ENCODE measurements at regions not wholly inside any gene's neighbourhood (a gene's known extent, or its start where the extent isn't known, plus 50 kb on each side); places are given as distances from the start of the nearest gene placed in this dataset.

DNA sequence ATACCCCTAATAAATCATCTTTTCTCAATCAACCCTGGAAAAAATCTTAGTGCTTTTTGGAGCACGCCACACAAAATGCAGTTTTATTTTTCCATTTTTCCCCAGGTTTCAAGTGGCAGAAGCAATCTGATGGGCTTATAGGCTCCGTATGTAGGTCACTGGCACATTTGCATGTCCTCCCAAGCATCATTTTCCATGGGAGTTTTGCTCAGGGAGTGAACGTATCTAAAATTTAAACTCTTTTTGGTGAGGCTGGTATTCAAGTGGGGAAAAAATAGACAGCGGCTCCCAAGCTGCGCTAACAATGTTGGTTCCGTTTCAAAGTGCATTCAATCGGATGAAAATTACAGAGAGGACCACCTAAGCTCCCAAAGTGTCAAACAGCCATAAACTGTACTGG, 233.4 kb downstream of the MEX3B start:
- Histone ChIP-seq H3K27ac (ENCODE audit: low read depth in 2 of 2, low read length in 1 of 2) (no peak overlapping the region), H3K9ac (no peak overlapping the region), H3K36me3 (replicated peaks in 1 of 2; ENCODE audit: control insufficient read depth in 1 of 2, insufficient read depth in 2 of 2, low read length in 1 of 2) (no peaks in the 10 kb centered on the region), H3K9me2 (no peaks in the 10 kb centered on the region; the same call in 1 of the 2 replicates), H3F3A (replicated peaks; ENCODE audit: insufficient read depth) (no peaks in the 10 kb centered on the region), H2AFZ (ENCODE audit: low read depth) (no peak overlapping the region), H3K9me3 (no peaks in the 10 kb centered on the region), H3K4me1 (ENCODE audit: control insufficient read depth in 1 of 2, insufficient read depth in 2 of 2, low read depth in 1 of 2, low read length in 1 of 2) (no peaks in the 10 kb centered on the region; a peak in 1 of 4 replicates), H4K20me1 (ENCODE audit: insufficient read depth) (no peaks in the 10 kb centered on the region), H3K27me3 (ENCODE audit: insufficient read depth) (no peaks in the 10 kb centered on the region), H3K79me2 (ENCODE audit: insufficient read depth) (no peaks in the 10 kb centered on the region), H3K4me2 (no peak overlapping the region), H3K4me3 (ENCODE audit: low read depth in 2 of 2, low read length in 1 of 2) (no peak overlapping the region)
- CTCF ChIA-PET, result interaction anchor here (0.6 to 2.0 kb wide), 2 partner anchors 73 to 331 kb away, joined by 3 to 9 read pairs; no protein-coding TSS in a partner anchor
- no peak for DNase-seq
- WGBS (ENCODE audit: low lambda C conversion rate), result 61% methylated on average over 7 of the region's 7 CpGs
- POLR2A ChIA-PET, result no interaction called here
- TF ChIP-seq YY1 (IDR thresholded peaks at IDR 0.05; ENCODE audit: low read depth) (no peak), CTCF (IDR thresholded peaks at IDR 0.05) (no peak), SIN3A (IDR thresholded peaks at IDR 0.05; ENCODE audit: borderline replicate concordance, low read depth, low read length) (no peak), EZH2phosphoT487 (IDR thresholded peaks at IDR 0.05; ENCODE audit: borderline replicate concordance, low read depth) (no peak), RFX5 (IDR thresholded peaks at IDR 0.05; ENCODE audit: low read length) (no peak), NFIC (IDR thresholded peaks at IDR 0.05; ENCODE audit: borderline replicate concordance) (no peak), SMC3 (IDR thresholded peaks at IDR 0.05; ENCODE audit: low read depth, low read length) (no peak), EP300 (IDR thresholded peaks at IDR 0.05; ENCODE audit: borderline replicate concordance in 1 of 2, low read depth in 1 of 2, low read length in 1 of 2) (no peak), ZBTB33 (IDR thresholded peaks at IDR 0.05; ENCODE audit: borderline replicate concordance, low read depth) (no peak), POLR2AphosphoS5 (IDR thresholded peaks at IDR 0.05; ENCODE audit: low read depth, low read length) (no peak), RXRA (IDR thresholded peaks at IDR 0.05; ENCODE audit: borderline replicate concordance, low read depth) (no peak), RCOR1 (IDR thresholded peaks at IDR 0.05; ENCODE audit: low read length) (no peak), GATA2 (CRISPR knock-in tag; IDR thresholded peaks at IDR 0.05) (no peak)
- TF ChIP-seq, protein P1, sequence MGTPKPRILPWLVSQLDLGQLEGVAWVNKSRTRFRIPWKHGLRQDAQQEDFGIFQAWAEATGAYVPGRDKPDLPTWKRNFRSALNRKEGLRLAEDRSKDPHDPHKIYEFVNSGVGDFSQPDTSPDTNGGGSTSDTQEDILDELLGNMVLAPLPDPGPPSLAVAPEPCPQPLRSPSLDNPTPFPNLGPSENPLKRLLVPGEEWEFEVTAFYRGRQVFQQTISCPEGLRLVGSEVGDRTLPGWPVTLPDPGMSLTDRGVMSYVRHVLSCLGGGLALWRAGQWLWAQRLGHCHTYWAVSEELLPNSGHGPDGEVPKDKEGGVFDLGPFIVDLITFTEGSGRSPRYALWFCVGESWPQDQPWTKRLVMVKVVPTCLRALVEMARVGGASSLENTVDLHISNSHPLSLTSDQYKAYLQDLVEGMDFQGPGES (IDR thresholded peaks at IDR 0.05; ENCODE audit: low read depth, low read length), result no peak
- TF ChIP-seq, protein P2, sequence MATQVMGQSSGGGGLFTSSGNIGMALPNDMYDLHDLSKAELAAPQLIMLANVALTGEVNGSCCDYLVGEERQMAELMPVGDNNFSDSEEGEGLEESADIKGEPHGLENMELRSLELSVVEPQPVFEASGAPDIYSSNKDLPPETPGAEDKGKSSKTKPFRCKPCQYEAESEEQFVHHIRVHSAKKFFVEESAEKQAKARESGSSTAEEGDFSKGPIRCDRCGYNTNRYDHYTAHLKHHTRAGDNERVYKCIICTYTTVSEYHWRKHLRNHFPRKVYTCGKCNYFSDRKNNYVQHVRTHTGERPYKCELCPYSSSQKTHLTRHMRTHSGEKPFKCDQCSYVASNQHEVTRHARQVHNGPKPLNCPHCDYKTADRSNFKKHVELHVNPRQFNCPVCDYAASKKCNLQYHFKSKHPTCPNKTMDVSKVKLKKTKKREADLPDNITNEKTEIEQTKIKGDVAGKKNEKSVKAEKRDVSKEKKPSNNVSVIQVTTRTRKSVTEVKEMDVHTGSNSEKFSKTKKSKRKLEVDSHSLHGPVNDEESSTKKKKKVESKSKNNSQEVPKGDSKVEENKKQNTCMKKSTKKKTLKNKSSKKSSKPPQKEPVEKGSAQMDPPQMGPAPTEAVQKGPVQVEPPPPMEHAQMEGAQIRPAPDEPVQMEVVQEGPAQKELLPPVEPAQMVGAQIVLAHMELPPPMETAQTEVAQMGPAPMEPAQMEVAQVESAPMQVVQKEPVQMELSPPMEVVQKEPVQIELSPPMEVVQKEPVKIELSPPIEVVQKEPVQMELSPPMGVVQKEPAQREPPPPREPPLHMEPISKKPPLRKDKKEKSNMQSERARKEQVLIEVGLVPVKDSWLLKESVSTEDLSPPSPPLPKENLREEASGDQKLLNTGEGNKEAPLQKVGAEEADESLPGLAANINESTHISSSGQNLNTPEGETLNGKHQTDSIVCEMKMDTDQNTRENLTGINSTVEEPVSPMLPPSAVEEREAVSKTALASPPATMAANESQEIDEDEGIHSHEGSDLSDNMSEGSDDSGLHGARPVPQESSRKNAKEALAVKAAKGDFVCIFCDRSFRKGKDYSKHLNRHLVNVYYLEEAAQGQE (IDR thresholded peaks at IDR 0.05; ENCODE audit: low read depth, low read length), result no peak
